ENCODE measurements at regions not wholly inside any gene's neighbourhood (a gene's known extent, or its start where the extent isn't known, plus 50 kb on each side); places are given as distances from the start of the nearest gene placed in this dataset.
"Not testable (repeated sequence)": the region's sequence is repeated elsewhere in the genome, so short reads cannot be mapped to it uniquely, and the experiment has no call there.

GRCh38 chr16:5315914-5316313, 218.3 kb upstream of the EEF2KMT start:
- DNase-seq (ENCODE audit: low read depth in 2 of 2), result no peak

GRCh38 chr16:5314377-5314776, 216.8 kb upstream of the EEF2KMT start:
- no peak for DNase-seq (ENCODE audit: low read depth in 2 of 2)

DNA sequence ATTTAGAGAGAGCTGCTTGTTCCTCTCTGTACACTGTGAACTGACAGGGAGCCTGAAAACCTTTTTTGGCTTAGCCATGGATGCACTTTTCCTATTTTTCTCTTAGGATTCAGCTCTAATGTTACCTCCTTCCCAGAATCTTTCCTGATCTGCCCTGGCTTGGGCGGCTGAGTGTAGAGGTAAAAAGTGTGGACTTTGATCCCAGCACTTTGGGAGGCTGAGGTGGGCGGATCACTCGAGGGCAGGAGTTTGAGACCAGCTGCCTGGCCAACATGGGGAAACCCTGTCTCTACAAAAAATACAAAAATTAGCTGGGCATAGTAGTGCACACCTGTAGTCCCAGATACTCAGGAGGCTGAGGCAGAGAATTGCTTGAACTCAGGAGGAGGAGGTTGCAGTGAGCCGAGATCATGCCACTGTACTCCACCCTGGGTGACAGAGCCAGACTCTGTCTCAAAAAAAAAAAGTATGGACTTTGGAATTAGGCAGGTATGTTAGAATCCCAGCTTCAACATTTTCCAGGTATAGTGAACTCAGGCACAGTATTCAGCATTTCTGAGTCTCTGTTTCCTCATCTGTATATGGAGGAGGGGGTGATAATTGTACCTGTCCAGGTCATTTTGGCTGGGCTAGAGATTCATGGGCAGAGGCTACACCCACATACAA, 212.5 kb upstream of the EEF2KMT start:
- no peak for DNase-seq (ENCODE audit: low read depth in 2 of 2)

GRCh38 chr16:5305023-5305422, 207.4 kb upstream of the EEF2KMT start:
- DNase-seq (ENCODE audit: low read depth in 2 of 2), result no peak

DNA sequence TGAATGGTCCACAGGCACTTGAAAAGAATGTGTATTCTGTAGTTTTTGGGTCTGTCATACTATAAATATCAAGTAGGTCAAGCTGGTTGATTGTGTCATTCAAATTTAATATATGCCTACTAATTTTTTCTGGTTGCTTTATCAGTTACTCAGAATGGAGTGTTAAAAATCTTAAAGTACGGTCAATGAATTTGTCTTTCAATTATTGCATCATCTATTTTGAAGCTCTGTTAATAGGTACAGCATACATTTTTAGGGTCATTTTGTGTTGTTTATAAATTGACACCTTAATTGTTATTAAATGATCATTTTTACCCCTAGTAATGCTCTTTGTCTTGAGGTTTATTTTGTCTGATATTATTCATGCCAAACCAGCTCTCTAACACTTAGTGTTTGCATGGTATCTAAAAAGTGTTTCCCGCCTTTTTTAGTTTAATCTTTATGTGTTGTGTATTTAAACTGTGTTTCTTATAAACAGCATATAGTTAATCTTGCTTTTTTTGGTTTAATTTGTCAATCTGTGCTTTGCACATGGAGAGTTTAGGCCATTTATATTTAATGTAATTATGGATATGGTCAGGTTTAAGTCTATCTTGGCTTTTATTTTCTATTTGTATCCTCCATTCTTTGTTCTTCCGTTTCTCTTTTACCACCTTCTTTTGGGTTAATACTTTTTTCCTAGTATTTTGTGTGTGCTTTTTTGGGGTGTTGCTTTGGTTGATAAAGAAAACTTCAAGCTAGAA, 204.9 kb upstream of the EEF2KMT start:
- no peak for DNase-seq (ENCODE audit: low read depth in 2 of 2)

GRCh38 chr16:5298202-5298601, 200.6 kb upstream of the EEF2KMT start:
- DNase-seq (ENCODE audit: low read depth in 2 of 2), result no peak

DNA sequence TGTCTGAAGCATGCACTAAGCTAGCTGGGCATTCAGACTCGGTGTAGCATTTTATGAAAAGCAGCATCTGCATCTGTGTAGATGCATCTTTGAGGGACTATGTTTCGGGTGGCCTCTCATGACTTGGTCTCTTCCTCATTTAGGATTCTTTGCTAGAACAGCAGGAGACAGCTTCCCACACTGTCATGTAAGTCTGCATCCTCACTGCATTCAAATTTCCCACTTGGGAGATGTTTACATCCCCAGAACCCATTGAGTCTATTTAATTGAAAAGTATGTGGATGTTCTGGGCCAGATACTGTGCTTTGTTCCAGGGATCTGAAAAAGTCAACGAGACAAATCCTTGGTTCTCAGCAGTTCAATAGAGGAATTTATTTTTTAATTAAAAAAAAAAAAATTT, 198.6 kb upstream of the EEF2KMT start:
- DNase-seq (ENCODE audit: low read depth in 2 of 2), result no peak

- not testable (repeated sequence) for DNase-seq (ENCODE audit: low read depth in 2 of 2)
Observed at GRCh38 chr16:5295304-5295703, 197.7 kb upstream of the EEF2KMT start.

GRCh38 chr16:5282152-5282551, 184.6 kb upstream of the EEF2KMT start:
- DNase-seq (ENCODE audit: low read depth in 2 of 2), result not testable (repeated sequence)

DNA sequence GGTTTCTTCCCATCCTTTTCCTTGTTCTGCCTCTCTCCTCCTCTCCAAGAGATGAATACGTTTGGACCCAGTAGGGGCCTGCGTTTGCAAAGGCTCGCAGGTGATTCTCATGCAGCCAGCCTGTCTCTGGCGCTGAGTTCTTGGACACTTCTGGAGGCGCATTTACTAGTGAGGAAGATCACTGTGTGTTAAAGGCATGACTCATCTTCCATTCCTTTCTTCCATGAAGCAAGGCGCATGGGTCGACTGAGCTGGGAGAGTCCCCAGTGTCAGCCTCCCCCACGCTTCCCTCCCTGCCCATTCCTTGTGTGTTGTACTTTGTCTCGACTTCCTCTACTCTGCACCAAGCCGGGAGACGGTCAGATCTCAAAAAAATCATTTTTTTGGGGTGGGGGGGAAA, 159.9 kb upstream of the EEF2KMT start:
- DNase-seq (ENCODE audit: low read depth in 2 of 2), result no peak

- no peak for DNase-seq (ENCODE audit: low read depth in 2 of 2)
Observed at GRCh38 chr16:5252791-5253190, 155.2 kb upstream of the EEF2KMT start.

DNA sequence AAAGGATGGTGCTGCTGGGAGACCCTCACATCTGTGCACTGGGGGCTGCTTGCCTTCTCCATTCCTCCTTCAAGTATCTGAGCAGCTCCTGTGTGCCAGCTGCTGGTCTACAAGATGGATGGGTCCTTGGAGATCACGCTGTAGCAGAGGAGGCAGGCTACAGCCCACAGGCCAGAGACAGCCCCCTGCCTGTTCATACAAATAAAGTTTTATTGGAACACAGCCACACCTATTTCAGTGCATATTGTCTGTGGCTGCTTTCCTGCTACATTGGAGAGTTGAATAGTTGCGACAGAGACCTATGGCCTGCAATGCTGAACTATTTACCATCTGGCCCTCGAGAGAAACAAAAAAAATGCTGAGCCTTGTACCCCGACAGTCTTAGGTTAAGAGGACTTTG, 149.8 kb upstream of the EEF2KMT start:
- DNase-seq (ENCODE audit: low read depth in 2 of 2), result not testable (repeated sequence)

GRCh38 chr16:5240278-5240626, 142.7 kb upstream of the EEF2KMT start:
- DNase-seq (ENCODE audit: low read depth in 2 of 2), result not testable (repeated sequence)

GRCh38 chr16:5239472-5240277, 142.1 kb upstream of the EEF2KMT start:
- DNase-seq (ENCODE audit: low read depth in 2 of 2), result not testable (repeated sequence)

GRCh38 chr16:5235119-5235518, 137.5 kb upstream of the EEF2KMT start:
- no peak for DNase-seq (ENCODE audit: low read depth in 2 of 2)

DNA sequence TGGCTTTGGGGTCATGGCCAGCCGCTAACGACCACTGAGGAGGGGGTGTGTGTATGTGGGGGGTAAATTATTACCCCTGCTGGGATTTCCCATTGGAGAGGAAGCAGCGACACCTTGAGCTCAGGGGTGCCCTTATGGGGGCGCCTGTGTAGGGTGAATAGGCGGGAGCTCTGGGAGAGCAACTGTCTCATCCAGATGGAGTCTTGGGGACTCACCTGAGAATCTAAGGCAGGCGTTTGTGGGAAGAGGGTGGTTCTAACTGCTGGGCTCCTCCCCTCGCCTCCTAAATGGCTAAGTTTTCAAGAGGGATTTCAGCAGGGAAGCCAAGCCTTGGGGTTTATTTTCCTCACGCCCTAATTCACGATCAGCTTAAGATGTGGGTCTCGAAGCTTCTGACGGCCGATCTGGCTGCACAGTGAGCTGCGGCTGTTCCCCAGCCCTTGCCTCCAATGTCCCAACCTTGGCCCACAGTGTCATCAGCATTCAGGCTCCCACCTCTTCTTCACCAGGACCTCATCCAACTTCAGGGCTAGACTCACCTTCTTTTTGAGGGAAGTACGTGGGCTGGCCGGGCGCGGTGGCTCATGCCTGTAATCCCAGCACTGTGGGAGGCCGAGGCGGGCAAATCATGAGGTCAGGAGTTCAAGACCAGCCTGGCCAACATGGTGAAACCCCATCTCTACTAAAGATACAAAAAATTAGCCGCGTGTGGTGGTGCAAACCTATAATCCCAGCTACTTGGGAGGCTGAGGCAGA, 136.9 kb upstream of the EEF2KMT start:
- DNase-seq (ENCODE audit: low read depth in 2 of 2), result no peak

- no peak for DNase-seq (ENCODE audit: low read depth in 2 of 2)
Observed at GRCh38 chr16:5231246-5231759, 133.7 kb upstream of the EEF2KMT start.

GRCh38 chr16:5228369-5228768, 130.8 kb upstream of the EEF2KMT start:
- DNase-seq (ENCODE audit: low read depth in 2 of 2), result no peak

GRCh38 chr16:5225931-5226655, 128.5 kb upstream of the EEF2KMT start:
- DNase-seq (ENCODE audit: low read depth in 2 of 2), result no peak

GRCh38 chr16:5222761-5223160, 125.2 kb upstream of the EEF2KMT start:
- no peak for DNase-seq (ENCODE audit: low read depth in 2 of 2)

GRCh38 chr16:5221831-5222230, 124.2 kb upstream of the EEF2KMT start:
- not testable (repeated sequence) for DNase-seq (ENCODE audit: low read depth in 2 of 2)

Data from fibroblast of skin of left biceps (primary cell).